NT2/D1 (cell line): ENCODE measurements at regions not wholly inside any gene's neighbourhood (a gene's known extent, or its start where the extent isn't known, plus 50 kb on each side); places are given as distances from the start of the nearest gene placed in this dataset.

ENCODE experiments used
- DNase-seq: peaks from one replicate; pipeline ENCODE4 v3.0.0-alpha.2; 2011; ENCODE audit warnings: low read depth, low spot score
- H3K27me3 ChIP-seq: 2 replicates; pipeline ENCODE4 v1.6.0; 2011; ENCODE audit warnings: mild to moderate bottlenecking; ENCODE audit not compliant: insufficient read length, insufficient read depth
- H3K36me3 ChIP-seq: 2 replicates; pipeline ENCODE4 v1.6.1; 2011; ENCODE audit warnings: mild to moderate bottlenecking, low read length, mixed read lengths; ENCODE audit not compliant: insufficient read depth, insufficient read length
- H3K4me1 ChIP-seq: 2 replicates; pipeline ENCODE4 v1.5.1; 2011; ENCODE audit not compliant: insufficient read depth, insufficient read length
- H3K4me3 ChIP-seq: 2 replicates; pipeline ENCODE4 v1.5.1; 2011; ENCODE audit warnings: low read depth; ENCODE audit not compliant: insufficient read length
- H3K9ac ChIP-seq: 2 replicates; pipeline ENCODE4 v1.6.0; 2011; ENCODE audit warnings: low read depth; ENCODE audit not compliant: insufficient read length
- H3K9me3 ChIP-seq: 2 replicates; pipeline ENCODE4 v1.5.1; 2011; ENCODE audit warnings: mild to moderate bottlenecking, low read length; ENCODE audit not compliant: insufficient read depth
- SUZ12 ChIP-seq: IDR thresholded peaks from 2 replicates; pipeline ENCODE4 v1.6.1; 2011; ENCODE audit not compliant: insufficient read length, insufficient read depth; ENCODE audit errors: extremely low read depth
- YY1 ChIP-seq: IDR thresholded peaks from 2 replicates; pipeline ENCODE4 v1.6.1; 2011; ENCODE audit not compliant: insufficient read length, insufficient read depth
- ZNF274 ChIP-seq: IDR thresholded peaks from 2 replicates; pipeline ENCODE4 v1.6.1; 2011; ENCODE audit warnings: mild to moderate bottlenecking, low read depth, low read length

DNA sequence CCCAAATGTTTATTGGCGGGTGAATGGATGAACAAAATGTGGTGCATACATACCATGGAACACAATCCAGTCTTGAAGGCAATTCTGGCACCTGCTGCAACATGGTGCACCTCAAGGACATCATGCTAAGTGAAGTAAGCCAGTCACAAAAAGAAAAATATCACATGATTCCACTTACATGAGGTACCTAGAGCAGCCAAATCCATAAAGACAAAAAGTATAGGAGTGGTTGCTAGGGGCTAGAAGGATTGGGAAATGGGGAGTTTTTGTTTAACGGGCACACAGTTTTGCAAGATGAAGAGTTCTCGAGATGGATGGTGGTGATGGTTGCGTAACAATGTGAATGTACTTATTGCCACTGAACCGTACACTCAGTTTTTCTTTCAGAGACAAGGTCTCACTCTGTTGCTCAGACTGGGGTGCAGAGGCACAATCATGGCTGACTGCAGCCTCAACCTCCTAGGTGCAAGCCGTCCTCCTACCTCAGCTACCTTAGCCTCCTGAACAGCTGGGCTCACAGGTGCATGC, 90.9 kb upstream of the CERS6 start:
- DNase-seq, result no peak
- no peaks in the 10 kb centered on the region for H3K9me3 ChIP-seq

DNA sequence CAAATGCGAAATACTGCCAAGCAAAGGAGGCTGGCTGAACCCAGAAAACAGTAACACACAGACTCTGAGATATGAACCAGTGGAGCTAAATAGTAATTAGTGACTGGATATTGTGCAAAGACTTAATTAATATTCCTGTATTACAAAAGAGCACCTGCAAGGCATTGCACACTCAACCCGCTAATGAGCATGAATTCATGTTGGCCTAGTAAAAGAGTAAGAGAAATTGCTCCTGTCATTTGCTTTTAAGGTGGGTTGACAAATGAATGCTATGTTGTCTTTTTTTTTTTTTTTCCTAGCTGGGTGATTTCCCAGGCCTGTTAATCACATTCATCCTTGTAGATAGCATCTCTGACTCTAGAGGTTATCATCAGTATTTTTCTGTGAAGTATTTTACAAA, 87.0 kb upstream of the CERS6 start:
- Histone ChIP-seq H3K9me3 (no peaks in the 10 kb centered on the region), H3K27me3 (no peaks in the 10 kb centered on the region), H3K9ac (no peak overlapping the region), H3K36me3 (no peaks in the 10 kb centered on the region), H3K4me3 (no peak overlapping the region), H3K4me1 (no peaks in the 10 kb centered on the region)
- no peak for TF ChIP-seq SUZ12
- TF ChIP-seq ZNF274, result no peak
- no peak for TF ChIP-seq YY1
- DNase-seq, result no peak

More for the DNA sequence above, 90.9 kb upstream of the CERS6 start:
- no peaks in the 10 kb centered on the region for H3K36me3 ChIP-seq
- no peaks in the 10 kb centered on the region for H3K4me1 ChIP-seq
- TF ChIP-seq ZNF274, result no peak
- no peak for TF ChIP-seq YY1
- no peak for TF ChIP-seq SUZ12
- no peak overlapping the region for H3K9ac ChIP-seq
- H3K27me3 ChIP-seq, result no peaks in the 10 kb centered on the region
- H3K4me3 ChIP-seq, result no peak overlapping the region

DNA sequence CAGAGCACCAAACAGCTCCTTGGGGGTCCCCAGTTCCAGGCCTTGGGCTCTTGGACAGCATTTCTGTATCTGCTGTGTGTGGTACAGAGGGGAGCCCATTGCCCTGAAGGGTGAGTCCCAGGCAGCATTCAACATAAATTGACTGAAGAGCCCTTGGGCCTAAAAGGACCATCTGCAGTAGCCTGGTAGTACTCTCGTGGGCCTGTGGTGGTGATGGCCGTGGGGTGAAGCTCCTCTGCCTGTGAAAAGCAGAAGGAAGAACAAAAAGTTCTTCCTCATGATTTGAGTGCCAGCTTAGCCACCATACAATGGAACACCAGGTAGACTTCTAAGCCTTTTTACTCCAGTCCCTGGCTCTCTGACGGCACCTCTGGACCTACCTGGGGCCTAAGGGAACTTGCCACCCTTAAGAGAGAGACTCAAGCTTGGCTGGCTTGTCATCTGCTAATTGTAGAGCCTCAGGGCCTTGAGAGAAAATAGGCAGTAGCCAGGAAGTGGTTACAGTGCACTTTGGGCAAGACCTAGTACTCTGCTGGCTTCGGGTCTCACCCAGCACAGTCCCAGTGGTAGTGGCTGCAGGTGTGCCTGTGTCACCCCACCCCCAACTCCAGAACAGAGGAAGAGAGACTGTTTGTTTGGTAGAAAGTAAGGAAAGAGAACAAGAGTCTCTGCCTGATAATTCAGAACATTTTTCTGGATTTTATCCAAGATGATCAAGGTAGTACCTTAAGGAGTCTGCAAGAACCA, 84.6 kb upstream of the CERS6 start:
- no peak overlapping the region for H3K9ac ChIP-seq
- H3K4me1 ChIP-seq, result no peaks in the 10 kb centered on the region
- H3K36me3 ChIP-seq, result no peaks in the 10 kb centered on the region
- H3K9me3 ChIP-seq, result no peaks in the 10 kb centered on the region
- H3K4me3 ChIP-seq, result no peak overlapping the region
- no peaks in the 10 kb centered on the region for H3K27me3 ChIP-seq
- no peak for DNase-seq
- TF ChIP-seq YY1, result no peak
- no peak for TF ChIP-seq ZNF274
- no peak for TF ChIP-seq SUZ12

DNA sequence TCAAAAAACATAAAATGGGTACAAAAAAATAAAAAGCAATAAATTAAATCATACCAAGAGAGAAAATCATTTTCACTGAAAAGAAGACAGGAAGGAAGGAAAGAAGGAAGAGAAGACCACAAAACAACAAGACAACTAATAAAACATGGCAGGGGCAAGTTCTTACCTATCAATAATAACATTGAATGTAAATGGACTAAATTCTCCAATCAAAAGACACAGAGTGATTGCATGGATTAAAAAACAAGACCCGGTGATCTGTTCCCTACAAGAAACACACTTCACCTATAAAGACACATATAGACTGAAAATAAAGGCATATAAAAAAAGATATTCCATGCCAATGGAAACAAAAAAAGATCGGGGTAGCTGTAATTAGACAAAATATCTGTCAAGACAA, 82.6 kb upstream of the CERS6 start:
- no peaks in the 10 kb centered on the region for H3K9me3 ChIP-seq
- DNase-seq, result no peak
- no peaks in the 10 kb centered on the region for H3K36me3 ChIP-seq
- H3K4me1 ChIP-seq, result no peaks in the 10 kb centered on the region
- no peak overlapping the region for H3K9ac ChIP-seq
- TF ChIP-seq SUZ12 (no peak), ZNF274 (no peak), YY1 (no peak)
- no peaks in the 10 kb centered on the region for H3K27me3 ChIP-seq
- H3K4me3 ChIP-seq, result no peak overlapping the region

DNA sequence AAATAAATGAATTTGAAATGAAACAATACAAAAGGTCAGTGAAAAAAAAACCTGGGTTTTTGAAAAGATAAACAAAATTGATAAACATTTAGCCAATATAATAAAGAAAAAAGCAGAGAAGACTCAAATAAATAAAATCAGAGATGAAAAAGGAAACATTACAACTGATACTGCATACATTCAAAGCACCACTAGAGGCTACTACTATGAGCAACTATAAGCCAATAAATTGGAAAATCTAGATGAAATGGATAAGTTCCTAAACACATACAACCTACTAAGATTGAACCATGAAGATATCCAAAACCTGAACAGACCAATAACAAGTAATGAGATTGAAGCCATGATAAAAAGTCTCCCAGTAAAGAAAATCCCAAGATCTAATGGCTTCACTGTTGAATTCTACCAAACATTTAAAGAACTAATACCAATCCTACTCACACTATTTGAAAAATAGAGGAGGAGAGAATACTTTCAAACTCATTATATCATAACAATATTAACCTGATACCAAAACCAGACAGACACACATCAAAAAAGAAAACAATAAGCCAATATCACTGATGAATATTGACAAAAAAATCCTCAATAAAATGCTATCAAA, 80.8 kb upstream of the CERS6 start:
- H3K4me1 ChIP-seq, result no peaks in the 10 kb centered on the region
- no peaks in the 10 kb centered on the region for H3K27me3 ChIP-seq
- no peak for DNase-seq
- TF ChIP-seq ZNF274 (no peak), YY1 (no peak), SUZ12 (no peak)
- no peaks in the 10 kb centered on the region for H3K9me3 ChIP-seq
- no peak overlapping the region for H3K9ac ChIP-seq
- no peaks in the 10 kb centered on the region for H3K36me3 ChIP-seq
- no peak overlapping the region for H3K4me3 ChIP-seq

DNA sequence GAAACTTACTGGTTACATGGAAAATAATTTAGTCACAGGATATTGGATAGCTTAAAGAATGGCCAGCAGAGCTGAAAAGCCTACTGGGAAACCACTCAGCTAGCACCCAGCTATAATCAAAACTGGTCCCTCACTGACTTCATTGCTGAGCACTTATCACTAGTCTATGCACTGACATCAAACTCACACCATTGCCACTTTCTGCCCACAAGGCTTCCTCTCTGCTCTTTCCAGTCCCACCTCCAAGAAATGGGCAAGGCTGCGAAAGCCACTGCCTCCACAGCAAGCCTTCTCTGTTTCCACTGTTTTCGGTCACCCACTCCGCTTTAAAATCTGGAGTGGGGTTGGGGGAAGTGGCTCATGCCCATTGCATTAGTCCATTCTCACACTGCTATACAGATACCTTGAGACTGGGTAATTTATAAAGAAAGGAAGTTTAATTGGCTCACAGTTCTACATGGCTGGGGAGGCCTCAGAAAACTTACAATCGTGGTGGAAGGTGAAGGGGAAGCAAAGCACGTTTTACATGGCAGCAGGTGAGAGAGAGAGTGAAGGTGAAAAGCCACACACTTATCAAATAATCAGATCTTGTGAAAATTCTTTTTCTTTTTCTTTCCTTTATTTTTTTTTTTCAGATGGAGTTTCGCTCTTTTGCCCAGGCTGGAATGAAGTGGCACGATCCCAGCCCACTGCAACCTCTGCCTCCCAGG, 77.0 kb upstream of the CERS6 start:
- Histone ChIP-seq H3K4me1 (no peaks in the 10 kb centered on the region), H3K9ac (no peak overlapping the region), H3K4me3 (no peak overlapping the region), H3K9me3 (no peaks in the 10 kb centered on the region), H3K36me3 (no peaks in the 10 kb centered on the region), H3K27me3 (no peaks in the 10 kb centered on the region)
- no peak for DNase-seq
- no peak for TF ChIP-seq SUZ12
- TF ChIP-seq YY1, result no peak
- TF ChIP-seq ZNF274, result no peak

DNA sequence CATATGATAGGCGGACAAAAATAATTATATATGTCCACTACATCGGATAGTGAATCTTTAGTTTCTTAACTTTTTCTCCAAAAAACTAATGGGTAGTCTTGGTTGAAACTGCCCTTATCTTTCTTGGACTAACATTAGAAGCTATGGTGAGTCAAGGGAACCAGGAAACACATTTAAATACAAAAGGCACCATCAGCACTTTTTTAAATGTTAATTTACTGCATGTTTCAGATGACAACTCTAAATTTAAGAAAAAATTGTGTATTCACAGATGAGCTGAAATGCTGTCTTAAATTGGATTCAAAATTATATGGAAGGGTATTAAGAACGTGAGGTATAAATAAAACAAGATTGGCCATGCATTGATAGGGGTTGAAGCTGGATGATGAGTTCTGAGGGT, 75.6 kb upstream of the CERS6 start:
- TF ChIP-seq SUZ12 (no peak), YY1 (no peak), ZNF274 (no peak)
- no peaks in the 10 kb centered on the region for H3K4me1 ChIP-seq
- H3K36me3 ChIP-seq, result no peaks in the 10 kb centered on the region
- no peak overlapping the region for H3K4me3 ChIP-seq
- DNase-seq, result no peak
- no peaks in the 10 kb centered on the region for H3K27me3 ChIP-seq
- no peak overlapping the region for H3K9ac ChIP-seq
- H3K9me3 ChIP-seq, result no peaks in the 10 kb centered on the region
